ENCODE measurements at regions not wholly inside any gene's neighbourhood (a gene's known extent, or its start where the extent isn't known, plus 50 kb on each side); places are given as distances from the start of the nearest gene placed in this dataset.
A peak's percentile ranks its signal among the peaks of the same experiment; 100 is the strongest.

DNA sequence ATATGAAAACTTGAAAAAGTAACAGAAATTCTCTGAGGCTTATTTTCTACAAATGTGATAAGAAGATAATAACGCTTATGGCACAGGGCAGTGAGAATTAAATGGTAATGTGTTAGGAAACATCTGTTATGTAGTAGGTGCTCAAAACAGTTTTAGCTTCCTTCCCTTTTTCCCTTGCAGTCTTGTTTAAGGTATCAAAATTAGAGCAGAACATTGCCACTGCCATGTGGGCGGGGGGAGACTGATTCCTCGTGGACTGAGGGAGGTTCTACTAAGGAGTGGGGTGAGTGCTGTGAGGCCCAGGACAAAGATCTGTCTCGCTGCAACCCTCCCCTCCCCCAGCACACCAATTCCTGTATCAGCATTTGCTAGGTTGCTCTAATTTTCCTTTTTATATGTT lies 702.4 kb downstream of the TUSC7 start:
- no peak for TF ChIP-seq CTCF (IDR thresholded peaks at IDR 0.05)

DNA sequence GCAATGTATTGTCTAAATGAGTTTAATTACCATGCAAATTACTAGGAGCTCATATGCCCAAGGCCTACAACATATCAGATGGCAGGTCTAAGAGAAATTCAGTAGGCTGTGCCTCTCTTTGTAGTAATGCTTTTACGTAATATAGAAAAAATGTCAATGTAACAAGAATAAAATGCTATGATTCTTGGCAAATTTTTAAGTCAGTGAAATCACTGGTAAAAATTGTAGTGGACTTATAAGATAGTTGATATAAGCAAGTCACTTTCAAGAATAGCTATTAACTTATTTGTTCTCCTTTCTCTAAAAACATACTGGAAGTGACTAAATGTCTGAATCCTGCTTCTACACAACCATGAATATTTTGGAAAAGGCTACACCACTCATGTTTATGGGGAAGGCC lies 707.8 kb downstream of the TUSC7 start:
- no peak for TF ChIP-seq CTCF (IDR thresholded peaks at IDR 0.05)

DNA sequence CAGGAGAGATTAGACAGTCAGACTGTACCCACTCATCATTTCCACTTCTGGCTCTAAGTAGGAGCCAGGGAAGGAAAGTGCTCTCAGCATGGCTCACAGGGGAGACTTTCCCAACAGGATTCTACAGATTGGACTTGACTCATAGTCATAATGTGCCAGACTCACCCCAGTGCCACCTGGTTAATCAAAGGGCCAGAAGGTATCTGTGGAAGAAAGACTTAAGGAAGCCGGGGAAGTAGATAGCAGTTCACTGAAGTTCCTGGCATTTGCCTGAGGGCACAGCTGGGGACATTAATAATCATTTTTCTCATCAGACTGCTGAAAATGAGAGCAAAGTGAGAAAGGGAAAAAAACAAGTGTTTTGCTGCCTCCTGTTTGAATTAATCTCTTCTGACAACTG lies 717.5 kb downstream of the TUSC7 start:
- no peak for TF ChIP-seq CTCF (IDR thresholded peaks at IDR 0.05)

GRCh38 chr3:117433427-117433826 lies 723.8 kb downstream of the TUSC7 start:
- no peak for TF ChIP-seq CTCF (IDR thresholded peaks at IDR 0.05)

- TF ChIP-seq CTCF (IDR thresholded peaks at IDR 0.05) = no peak
Observed at GRCh38 chr3:117434661-117435412, 725.3 kb downstream of the TUSC7 start.

- TF ChIP-seq CTCF (IDR thresholded peaks at IDR 0.05) = no peak
Observed at GRCh38 chr3:117435506-117435905, 725.9 kb downstream of the TUSC7 start.

- TF ChIP-seq CTCF (IDR thresholded peaks at IDR 0.05) = peak; percentile 38; the same call in 1 of the 2 replicates
Observed at GRCh38 chr3:117439812-117440211, 730.2 kb downstream of the TUSC7 start.

GRCh38 chr3:117441851-117442250 lies 732.3 kb downstream of the TUSC7 start:
- TF ChIP-seq CTCF (IDR thresholded peaks at IDR 0.05) = no peak

Measured in LNCAP (cell line).